GM23338 (cell line): ENCODE measurements at regions not wholly inside any gene's neighbourhood (a gene's known extent, or its start where the extent isn't known, plus 50 kb on each side); places are given as distances from the start of the nearest gene placed in this dataset.

Experiments used
- ATAC-seq: fragments of 200-7000 bp; cut with Tn5 transposase; 3 replicates; pipeline ENCODE4 v1.9.1; 2020
- DNase-seq: peaks from one replicate; pipeline ENCODE4 v3.0.0-alpha.2; 2015; ENCODE audit warnings: low spot score
- H2AFZ ChIP-seq: fragments of 200-600 bp; sonication (generic); 2 replicates; pipeline ENCODE4 v1.8.0; 2016; ENCODE audit warnings: antibody characterized with exemption, mild to moderate bottlenecking, moderate library complexity
- H3F3A ChIP-seq: fragments of 200-600 bp; sonication (generic); replicated peaks from 2 replicates; pipeline ENCODE4 v1.8.0; 2017; ENCODE audit warnings: antibody characterized with exemption, mixed run types, low read depth
- H3K27ac ChIP-seq: fragments of 200-600 bp; sonication (generic); 2 replicates; pipeline ENCODE4 v1.6.1; 2016; ENCODE audit warnings: low read depth
- H3K27me3 ChIP-seq: fragments of 200-600 bp; sonication (generic); 2 replicates; pipeline ENCODE4 v1.8.0; 2016; ENCODE audit warnings: mild to moderate bottlenecking, mixed run types, moderate library complexity; ENCODE audit not compliant: insufficient read depth
- H3K36me3 ChIP-seq: fragments of 200-600 bp; sonication (generic); 2 replicates; pipeline ENCODE4 v1.8.0; 2016; ENCODE audit warnings: mild to moderate bottlenecking; ENCODE audit not compliant: insufficient read depth
- H3K4me1 ChIP-seq: fragments of 200-600 bp; sonication (generic); 2 replicates; pipeline ENCODE4 v1.8.0; 2016; ENCODE audit warnings: mild to moderate bottlenecking, moderate library complexity; ENCODE audit not compliant: insufficient read depth
- H3K4me2 ChIP-seq: fragments of 200-600 bp; sonication (generic); 2 replicates; pipeline ENCODE4 v1.7.1; 2017; ENCODE audit warnings: mixed run types
- H3K4me3 ChIP-seq: fragments of 200-600 bp; sonication (generic); 2 replicates; pipeline ENCODE4 v1.6.1; 2016; ENCODE audit warnings: mixed run types
- H3K79me2 ChIP-seq: fragments of 200-600 bp; sonication (generic); replicated peaks from 2 replicates; pipeline ENCODE4 v1.8.0; 2017; ENCODE audit warnings: mild to moderate bottlenecking; ENCODE audit not compliant: insufficient read depth
- H3K9me2 ChIP-seq: fragments of 200-600 bp; sonication (generic); 2 replicates; pipeline ENCODE4 v1.8.0; 2017; ENCODE audit not compliant: insufficient read depth
- H4K20me1 ChIP-seq: fragments of 200-600 bp; sonication (generic); replicated peaks from 2 replicates; pipeline ENCODE4 v1.8.0; 2017; ENCODE audit warnings: mild to moderate bottlenecking; ENCODE audit not compliant: insufficient read depth
- H3K27ac Mint-ChIP-seq: 2 replicates; pipeline ENCODE4 v1.8.0; 2020; ENCODE audit warnings: inconsistent platforms, mild to moderate bottlenecking, moderate library complexity, mixed read lengths
- H3K27me3 Mint-ChIP-seq: 3 replicates; pipeline ENCODE4 v1.8.0; 2022; ENCODE audit warnings: low read depth, mild to moderate bottlenecking, moderate library complexity, mixed read lengths, inconsistent platforms; ENCODE audit not compliant: insufficient read depth, poor library complexity
- H3K36me3 Mint-ChIP-seq: 3 replicates; pipeline ENCODE4 v1.8.0; 2021; ENCODE audit warnings: low read depth, mild to moderate bottlenecking, inconsistent platforms, moderate library complexity, mixed read lengths
- H3K4me1 Mint-ChIP-seq: 3 replicates; pipeline ENCODE4 v1.8.0; 2020; ENCODE audit warnings: mild to moderate bottlenecking, inconsistent platforms, mixed read lengths
- H3K4me3 Mint-ChIP-seq: 3 replicates; pipeline ENCODE4 v1.8.0; 2021; ENCODE audit warnings: moderate library complexity, mild to moderate bottlenecking, inconsistent platforms, mixed read lengths
- H3K9me3 Mint-ChIP-seq: 3 replicates; pipeline ENCODE4 v1.8.0; 2020; ENCODE audit warnings: moderate library complexity, mild to moderate bottlenecking, inconsistent platforms, mixed read lengths
- CREB1 ChIP-seq: fragments of 250-450 bp; sonication (Bioruptor Pico); IDR thresholded peaks from 2 replicates; pipeline ENCODE4 v1.5.0; 2020; ENCODE audit warnings: low read depth, mild to moderate bottlenecking, moderate library complexity
- EZH2 ChIP-seq: fragments of 200-600 bp; sonication (generic); IDR thresholded peaks from one replicate; pipeline ENCODE4 v1.8.0; 2017; ENCODE audit warnings: antibody characterized with exemption, mild to moderate bottlenecking, low read depth; ENCODE audit not compliant: unreplicated experiment
- EZH2phosphoT487 ChIP-seq: fragments of 200-600 bp; sonication (generic); IDR thresholded peaks from one replicate; pipeline ENCODE4 v1.8.1; 2018; ENCODE audit warnings: antibody characterized with exemption; ENCODE audit not compliant: unreplicated experiment
- NANOG ChIP-seq: IDR thresholded peaks from 2 replicates; pipeline ENCODE4 v1.6.1; 2016; ENCODE audit warnings: antibody characterized with exemption, borderline replicate concordance
- POLR2AphosphoS5 ChIP-seq: IDR thresholded peaks from 2 replicates; pipeline ENCODE4 v1.6.1; 2016; ENCODE audit warnings: antibody characterized with exemption, low read depth
- STAT1 ChIP-seq: IDR thresholded peaks from one replicate; pipeline ENCODE4 v1.6.1; 2016; ENCODE audit warnings: antibody characterized with exemption; ENCODE audit not compliant: unreplicated experiment
- ZNF331 ChIP-seq: fragments of 250-450 bp; sonication (Bioruptor Pico); IDR thresholded peaks from 2 replicates; pipeline ENCODE4 v1.5.0; 2020; ENCODE audit warnings: low read depth, mild to moderate bottlenecking, moderate library complexity
- TF ChIP-seq, protein P1 (sequence below): IDR thresholded peaks from 2 replicates; pipeline ENCODE4 v1.6.1; 2016; ENCODE audit warnings: antibody characterized with exemption
- TF ChIP-seq, protein P2 (sequence below), 2 experiments: fragments of 200-600 bp in 1 of 2; sonication (generic) in 1 of 2; conservative IDR thresholded peaks; 2 replicates each; pipeline versions ENCODE4 v1.5.1 to v1.6.1; 2016 to 2017; ENCODE audit warnings: antibody characterized with exemption in 2 of 2, low read depth in 2 of 2, mild to moderate bottlenecking in 2 of 2, moderate library complexity in 1 of 2
- TF ChIP-seq, protein P3 (sequence below): IDR thresholded peaks from one replicate; pipeline ENCODE4 v1.6.1; 2018; ENCODE audit warnings: antibody characterized with exemption; ENCODE audit not compliant: unreplicated experiment

DNA sequence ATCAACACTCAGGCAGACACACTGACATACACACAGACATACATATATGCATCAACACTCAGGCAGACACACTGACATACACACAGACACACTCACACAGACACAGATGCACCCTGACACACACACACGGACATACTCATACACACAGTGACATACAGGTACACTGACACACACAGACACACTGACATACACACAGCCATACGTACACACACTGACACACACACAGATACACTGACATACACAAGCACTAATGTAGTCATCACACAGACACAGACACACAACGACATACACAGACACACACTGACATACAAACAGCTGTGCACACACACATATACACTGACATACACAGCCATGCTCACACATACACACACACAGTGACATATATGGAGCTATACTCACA lies 131.0 kb upstream of the CSF3R start:
- Histone ChIP-seq H3K9me2 (no peaks in the 10 kb centered on the region), H3K79me2 (no peaks in the 10 kb centered on the region), H3K4me1 (no peaks in the 10 kb centered on the region), H3K27ac (no peak overlapping the region), H3K36me3 (no peaks in the 10 kb centered on the region), H2AFZ (no peak overlapping the region), H3F3A (no peaks in the 10 kb centered on the region), H3K4me2 (no peak overlapping the region), H3K27me3 (no peaks in the 10 kb centered on the region), H3K4me3 (no peak overlapping the region), H4K20me1 (no peaks in the 10 kb centered on the region)
- no peak overlapping the region for H3K27ac Mint-ChIP-seq
- no peak overlapping the region for H3K4me3 Mint-ChIP-seq
- no peaks in the 10 kb centered on the region for H3K27me3 Mint-ChIP-seq
- no peaks in the 10 kb centered on the region for H3K4me1 Mint-ChIP-seq
- ATAC-seq (no peak), DNase-seq (no peak)
- TF ChIP-seq POLR2AphosphoS5 (no peak), ZNF331 (CRISPR knock-in tag) (no peak), EZH2 (no peak), CREB1 (CRISPR knock-in tag) (no peak), STAT1 (no peak), NANOG (no peak), EZH2phosphoT487 (no peak)
- TF ChIP-seq, protein P1, sequence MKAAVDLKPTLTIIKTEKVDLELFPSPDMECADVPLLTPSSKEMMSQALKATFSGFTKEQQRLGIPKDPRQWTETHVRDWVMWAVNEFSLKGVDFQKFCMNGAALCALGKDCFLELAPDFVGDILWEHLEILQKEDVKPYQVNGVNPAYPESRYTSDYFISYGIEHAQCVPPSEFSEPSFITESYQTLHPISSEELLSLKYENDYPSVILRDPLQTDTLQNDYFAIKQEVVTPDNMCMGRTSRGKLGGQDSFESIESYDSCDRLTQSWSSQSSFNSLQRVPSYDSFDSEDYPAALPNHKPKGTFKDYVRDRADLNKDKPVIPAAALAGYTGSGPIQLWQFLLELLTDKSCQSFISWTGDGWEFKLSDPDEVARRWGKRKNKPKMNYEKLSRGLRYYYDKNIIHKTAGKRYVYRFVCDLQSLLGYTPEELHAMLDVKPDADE, result no peak
- TF ChIP-seq, protein P2, sequence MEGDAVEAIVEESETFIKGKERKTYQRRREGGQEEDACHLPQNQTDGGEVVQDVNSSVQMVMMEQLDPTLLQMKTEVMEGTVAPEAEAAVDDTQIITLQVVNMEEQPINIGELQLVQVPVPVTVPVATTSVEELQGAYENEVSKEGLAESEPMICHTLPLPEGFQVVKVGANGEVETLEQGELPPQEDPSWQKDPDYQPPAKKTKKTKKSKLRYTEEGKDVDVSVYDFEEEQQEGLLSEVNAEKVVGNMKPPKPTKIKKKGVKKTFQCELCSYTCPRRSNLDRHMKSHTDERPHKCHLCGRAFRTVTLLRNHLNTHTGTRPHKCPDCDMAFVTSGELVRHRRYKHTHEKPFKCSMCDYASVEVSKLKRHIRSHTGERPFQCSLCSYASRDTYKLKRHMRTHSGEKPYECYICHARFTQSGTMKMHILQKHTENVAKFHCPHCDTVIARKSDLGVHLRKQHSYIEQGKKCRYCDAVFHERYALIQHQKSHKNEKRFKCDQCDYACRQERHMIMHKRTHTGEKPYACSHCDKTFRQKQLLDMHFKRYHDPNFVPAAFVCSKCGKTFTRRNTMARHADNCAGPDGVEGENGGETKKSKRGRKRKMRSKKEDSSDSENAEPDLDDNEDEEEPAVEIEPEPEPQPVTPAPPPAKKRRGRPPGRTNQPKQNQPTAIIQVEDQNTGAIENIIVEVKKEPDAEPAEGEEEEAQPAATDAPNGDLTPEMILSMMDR (conservative IDR thresholded peaks at IDR 0.05; ENCODE audit: low read depth in 2 of 2), result no peak
- TF ChIP-seq, protein P3, sequence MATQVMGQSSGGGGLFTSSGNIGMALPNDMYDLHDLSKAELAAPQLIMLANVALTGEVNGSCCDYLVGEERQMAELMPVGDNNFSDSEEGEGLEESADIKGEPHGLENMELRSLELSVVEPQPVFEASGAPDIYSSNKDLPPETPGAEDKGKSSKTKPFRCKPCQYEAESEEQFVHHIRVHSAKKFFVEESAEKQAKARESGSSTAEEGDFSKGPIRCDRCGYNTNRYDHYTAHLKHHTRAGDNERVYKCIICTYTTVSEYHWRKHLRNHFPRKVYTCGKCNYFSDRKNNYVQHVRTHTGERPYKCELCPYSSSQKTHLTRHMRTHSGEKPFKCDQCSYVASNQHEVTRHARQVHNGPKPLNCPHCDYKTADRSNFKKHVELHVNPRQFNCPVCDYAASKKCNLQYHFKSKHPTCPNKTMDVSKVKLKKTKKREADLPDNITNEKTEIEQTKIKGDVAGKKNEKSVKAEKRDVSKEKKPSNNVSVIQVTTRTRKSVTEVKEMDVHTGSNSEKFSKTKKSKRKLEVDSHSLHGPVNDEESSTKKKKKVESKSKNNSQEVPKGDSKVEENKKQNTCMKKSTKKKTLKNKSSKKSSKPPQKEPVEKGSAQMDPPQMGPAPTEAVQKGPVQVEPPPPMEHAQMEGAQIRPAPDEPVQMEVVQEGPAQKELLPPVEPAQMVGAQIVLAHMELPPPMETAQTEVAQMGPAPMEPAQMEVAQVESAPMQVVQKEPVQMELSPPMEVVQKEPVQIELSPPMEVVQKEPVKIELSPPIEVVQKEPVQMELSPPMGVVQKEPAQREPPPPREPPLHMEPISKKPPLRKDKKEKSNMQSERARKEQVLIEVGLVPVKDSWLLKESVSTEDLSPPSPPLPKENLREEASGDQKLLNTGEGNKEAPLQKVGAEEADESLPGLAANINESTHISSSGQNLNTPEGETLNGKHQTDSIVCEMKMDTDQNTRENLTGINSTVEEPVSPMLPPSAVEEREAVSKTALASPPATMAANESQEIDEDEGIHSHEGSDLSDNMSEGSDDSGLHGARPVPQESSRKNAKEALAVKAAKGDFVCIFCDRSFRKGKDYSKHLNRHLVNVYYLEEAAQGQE, result no peak
- no peaks in the 10 kb centered on the region for H3K36me3 Mint-ChIP-seq
- no peaks in the 10 kb centered on the region for H3K9me3 Mint-ChIP-seq

DNA sequence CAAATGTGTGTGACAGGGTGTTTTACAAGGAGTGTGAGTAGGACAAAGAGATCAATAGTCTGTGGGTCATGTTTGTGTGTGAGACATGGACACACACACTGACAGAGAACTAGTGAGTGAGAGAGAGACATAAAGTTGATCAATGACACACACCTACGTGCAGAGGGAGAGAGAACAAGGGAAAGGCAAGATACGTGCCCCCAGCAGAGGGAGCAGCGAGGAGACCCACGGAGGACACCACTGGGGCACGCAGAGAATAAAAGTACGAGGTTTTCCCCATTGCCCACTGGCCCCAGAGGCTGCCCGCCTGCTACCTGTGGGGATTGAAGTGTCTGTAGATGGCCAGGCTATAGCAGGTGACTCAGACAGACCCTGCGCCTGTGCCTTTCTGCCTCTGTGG lies 130.2 kb upstream of the CSF3R start:
- Histone ChIP-seq H3K4me2 (no peak overlapping the region), H3K4me3 (no peak overlapping the region), H3K27ac (no peak overlapping the region), H2AFZ (no peak overlapping the region), H3K36me3 (no peaks in the 10 kb centered on the region), H3K27me3 (no peaks in the 10 kb centered on the region), H3K79me2 (no peaks in the 10 kb centered on the region), H3K4me1 (no peaks in the 10 kb centered on the region), H4K20me1 (no peaks in the 10 kb centered on the region), H3K9me2 (no peaks in the 10 kb centered on the region), H3F3A (no peaks in the 10 kb centered on the region)
- Mint-ChIP-seq H3K36me3 (no peaks in the 10 kb centered on the region), H3K4me3 (no peak overlapping the region), H3K27ac (no peak overlapping the region), H3K4me1 (no peaks in the 10 kb centered on the region), H3K27me3 (no peaks in the 10 kb centered on the region), H3K9me3 (no peaks in the 10 kb centered on the region)
- ATAC-seq (peak; percentile 65), DNase-seq (peak; percentile 32)
- TF ChIP-seq, protein P2 (conservative IDR thresholded peaks at IDR 0.05; ENCODE audit: low read depth in 2 of 2), result peak; percentile 37 to 68; a peak in 3 of 4 replicates
- TF ChIP-seq STAT1, result no peak
